ENCODE measurements at regions not wholly inside any gene's neighbourhood (a gene's known extent, or its start where the extent isn't known, plus 50 kb on each side); places are given as distances from the start of the nearest gene placed in this dataset.

- H3K27ac ChIP-seq (ENCODE audit: low read depth, low read length) = no peak overlapping the region
- H3K9me3 ChIP-seq (ENCODE audit: control insufficient read depth, insufficient read depth, low read length) = no peaks in the 10 kb centered on the region; the same call in 1 of the 2 replicates
- DNase-seq (ENCODE audit: low read depth, low spot score) = no peak
- ChIA-PET POLR2A (no interaction called here), CTCF (interaction anchor here (0.6 kb wide), 1 partner anchor 1193 kb away, joined by 3 read pairs; no protein-coding TSS in a partner anchor)
- H3K4me3 ChIP-seq (ENCODE audit: low read depth, low read length) = no peak overlapping the region
- no peak for TF ChIP-seq CTCF (IDR thresholded peaks at IDR 0.05; ENCODE audit: low read depth, low read length)
- no peaks in the 10 kb centered on the region for H3K27me3 ChIP-seq (ENCODE audit: control insufficient read depth, insufficient read depth, low read length)
These were observed 318.2 kb upstream of the CELF2 start for GRCh38 chr10:10699427-10699826.

GRCh38 chr10:10701084-10701611 is 316.5 kb upstream of the CELF2 start:
- Histone ChIP-seq H3K27me3 (ENCODE audit: control insufficient read depth, insufficient read depth, low read length) (no peaks in the 10 kb centered on the region), H3K27ac (ENCODE audit: low read depth, low read length) (no peak overlapping the region), H3K9me3 (ENCODE audit: control insufficient read depth, insufficient read depth, low read length) (no peaks in the 10 kb centered on the region; the same call in 1 of the 2 replicates), H3K4me3 (ENCODE audit: low read depth, low read length) (no peak overlapping the region)
- no peak for DNase-seq (ENCODE audit: low read depth, low spot score)
- POLR2A ChIA-PET = no interaction called here
- CTCF ChIA-PET = no interaction called here
- TF ChIP-seq CTCF (IDR thresholded peaks at IDR 0.05; ENCODE audit: low read depth, low read length) = no peak

DNA sequence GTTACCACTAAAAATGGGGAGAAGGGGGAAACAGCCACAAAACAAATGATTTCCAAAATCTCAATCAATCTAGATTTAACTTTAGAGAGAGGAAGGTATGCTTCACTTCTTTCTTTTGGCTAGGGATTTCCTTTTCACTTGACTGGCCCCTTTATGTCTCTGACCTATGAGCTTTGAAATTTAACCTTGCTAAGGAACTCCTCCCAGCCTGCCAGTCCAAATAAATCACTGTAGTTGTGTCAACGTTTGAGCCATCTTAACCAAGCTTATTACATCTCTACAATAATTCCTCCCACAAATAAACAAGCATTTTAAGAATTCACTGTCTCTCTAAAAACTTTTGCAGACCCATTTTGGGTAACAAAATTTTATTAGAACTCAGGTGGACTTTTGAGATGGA is 315.5 kb upstream of the CELF2 start:
- Histone ChIP-seq H3K27ac (ENCODE audit: low read depth, low read length) (no peak overlapping the region), H3K4me3 (ENCODE audit: low read depth, low read length) (no peak overlapping the region), H3K27me3 (ENCODE audit: control insufficient read depth, insufficient read depth, low read length) (no peaks in the 10 kb centered on the region), H3K9me3 (ENCODE audit: control insufficient read depth, insufficient read depth, low read length) (no peaks in the 10 kb centered on the region)
- CTCF ChIA-PET = no interaction called here
- POLR2A ChIA-PET = no interaction called here
- TF ChIP-seq CTCF (IDR thresholded peaks at IDR 0.05; ENCODE audit: low read depth, low read length) = no peak
- DNase-seq (ENCODE audit: low read depth, low spot score) = no peak

- Histone ChIP-seq H3K9me3 (ENCODE audit: control insufficient read depth, insufficient read depth, low read length) (no peaks in the 10 kb centered on the region), H3K27ac (ENCODE audit: low read depth, low read length) (no peak overlapping the region), H3K4me3 (ENCODE audit: low read depth, low read length) (no peak overlapping the region), H3K27me3 (ENCODE audit: control insufficient read depth, insufficient read depth, low read length) (no peaks in the 10 kb centered on the region)
- ChIA-PET POLR2A (no interaction called here), CTCF (no interaction called here)
- TF ChIP-seq CTCF (IDR thresholded peaks at IDR 0.05; ENCODE audit: low read depth, low read length) = no peak
- no peak for DNase-seq (ENCODE audit: low read depth, low spot score)
These were observed 314.3 kb upstream of the CELF2 start for GRCh38 chr10:10703382-10703781.

GRCh38 chr10:10712155-10712704 is 305.4 kb upstream of the CELF2 start:
- CTCF ChIA-PET = interaction anchor here (0.6 kb wide), 1 partner anchor 9 kb away, joined by 3 read pairs; no protein-coding TSS in a partner anchor
- Histone ChIP-seq H3K4me3 (ENCODE audit: low read depth, low read length) (no peak overlapping the region), H3K27me3 (ENCODE audit: control insufficient read depth, insufficient read depth, low read length) (no peaks in the 10 kb centered on the region), H3K27ac (ENCODE audit: low read depth, low read length) (no peak overlapping the region), H3K9me3 (ENCODE audit: control insufficient read depth, insufficient read depth, low read length) (no peaks in the 10 kb centered on the region)
- no peak for DNase-seq (ENCODE audit: low read depth, low spot score)
- TF ChIP-seq CTCF (IDR thresholded peaks at IDR 0.05; ENCODE audit: low read depth, low read length) = no peak
- POLR2A ChIA-PET = no interaction called here

Data from AG04450 (cell line).